ENCODE measurements at regions not wholly inside any gene's neighbourhood (a gene's known extent, or its start where the extent isn't known, plus 50 kb on each side); places are given as distances from the start of the nearest gene placed in this dataset.

- H3K36me3 ChIP-seq (ENCODE audit: control insufficient read depth in 1 of 2, insufficient read depth in 2 of 2, low read length in 2 of 2): no peaks in the 10 kb centered on the region
- H3K4me2 ChIP-seq (ENCODE audit: low read length): no peak overlapping the region
- H2AFZ ChIP-seq (ENCODE audit: low read depth, low read length, poor library complexity, severe bottlenecking): no peak overlapping the region
- H3K9me3 ChIP-seq (ENCODE audit: control insufficient read depth in 1 of 2, insufficient read depth in 1 of 2, low read depth in 1 of 2, low read length in 2 of 2): no peaks in the 10 kb centered on the region
- no TSS peak for BruUV-seq (replicated peaks)
- no peaks in the 10 kb centered on the region for H3K27me3 ChIP-seq (ENCODE audit: insufficient read depth, low read length)
- TF ChIP-seq CBX3 (IDR thresholded peaks at IDR 0.05; ENCODE audit: low read depth): no peak
- intact Hi-C loops (cut with micrococcal nuclease): loop anchor here (10.0 kb wide), 1 partner anchor 53 kb away; no protein-coding TSS in a partner anchor
- ChIA-PET RAD21 (ENCODE audit: low non-redundant PET in 1 of 2, low total read pairs in 2 of 2, uncharacterized antibody in 2 of 2, unreplicated experiment in 2 of 2) (no interaction called here), POLR2A (no interaction called here), CTCF (no interaction called here)
- no peaks in the 10 kb centered on the region for H3K9me2 ChIP-seq (ENCODE audit: insufficient read depth)
- peaks cover 6 to 10% of the 10 kb centered on the region in 2 experiments; a peak in 1 of 4 replicates for H3K4me1 ChIP-seq (ENCODE audit: control insufficient read depth in 1 of 2, insufficient read depth in 2 of 2, low read length in 2 of 2)
- H3K79me2 ChIP-seq (ENCODE audit: insufficient read depth, low read length): no peaks in the 10 kb centered on the region
- no peak overlapping the region for H3K4me3 ChIP-seq (replicated peaks in 1 of 2; ENCODE audit: low read depth in 1 of 2, low read length in 2 of 2)
- H4K20me1 ChIP-seq (ENCODE audit: insufficient read depth): no peaks in the 10 kb centered on the region
- ATAC-seq: peak; percentile 68
- H3K27ac ChIP-seq (ENCODE audit: low read depth, low read length): no peak overlapping the region
- DNase-seq (ENCODE audit: low read depth, low spot score): no peak
- H3K9ac ChIP-seq (ENCODE audit: low read length): no peak overlapping the region
Measured at GRCh38 chr18:22871809-22872525, 61.2 kb upstream of the RBBP8 start.

GRCh38 chr18:22872900-22873537 is 60.1 kb upstream of the RBBP8 start:
- no peak for ATAC-seq
- peaks cover 6 to 10% of the 10 kb centered on the region in 2 experiments; a peak in 1 of 4 replicates for H3K4me1 ChIP-seq (ENCODE audit: control insufficient read depth in 1 of 2, insufficient read depth in 2 of 2, low read length in 2 of 2)
- H3K27ac ChIP-seq (ENCODE audit: low read depth, low read length): no peak overlapping the region
- no peaks in the 10 kb centered on the region for H3K36me3 ChIP-seq (ENCODE audit: control insufficient read depth in 1 of 2, insufficient read depth in 2 of 2, low read length in 2 of 2)
- no TSS peak for BruUV-seq (replicated peaks)
- no peak overlapping the region for H2AFZ ChIP-seq (ENCODE audit: low read depth, low read length, poor library complexity, severe bottlenecking)
- H3K79me2 ChIP-seq (ENCODE audit: insufficient read depth, low read length): no peaks in the 10 kb centered on the region
- TF ChIP-seq TCF7L2 (IDR thresholded peaks at IDR 0.05; ENCODE audit: borderline replicate concordance, extremely low read depth, insufficient read depth, insufficient read length) (no peak), YY1 (IDR thresholded peaks at IDR 0.05; ENCODE audit: extremely low read depth, insufficient replicate concordance, low read depth, low read length) (no peak), SP1 (IDR thresholded peaks at IDR 0.05; ENCODE audit: low read depth) (no peak), ELF1 (IDR thresholded peaks at IDR 0.05; ENCODE audit: borderline replicate concordance, low read depth) (no peak), ZNF274 (IDR thresholded peaks at IDR 0.05; ENCODE audit: low read depth, low read length) (no peak), SRF (IDR thresholded peaks at IDR 0.05; ENCODE audit: low read depth) (no peak), EZH2 (IDR thresholded peaks at IDR 0.05) (no peak), ATF3 (IDR thresholded peaks at IDR 0.05) (no peak), POLR2AphosphoS5 (IDR thresholded peaks at IDR 0.05; ENCODE audit: low read depth, low read length) (no peak), JUND (IDR thresholded peaks at IDR 0.05) (no peak)
- H3K4me2 ChIP-seq (ENCODE audit: low read length): no peak overlapping the region
- H4K20me1 ChIP-seq (ENCODE audit: insufficient read depth): no peaks in the 10 kb centered on the region
- no peaks in the 10 kb centered on the region for H3K9me3 ChIP-seq (ENCODE audit: control insufficient read depth in 1 of 2, insufficient read depth in 1 of 2, low read depth in 1 of 2, low read length in 2 of 2)
- no peak overlapping the region for H3K4me3 ChIP-seq (replicated peaks in 1 of 2; ENCODE audit: low read depth in 1 of 2, low read length in 2 of 2)
- no peaks in the 10 kb centered on the region for H3K9me2 ChIP-seq (ENCODE audit: insufficient read depth)
- no peak overlapping the region for H3K9ac ChIP-seq (ENCODE audit: low read length)
- RAD21 ChIA-PET (ENCODE audit: low non-redundant PET in 1 of 2, low total read pairs in 2 of 2, uncharacterized antibody in 2 of 2, unreplicated experiment in 2 of 2): no interaction called here
- intact Hi-C loops (cut with micrococcal nuclease): loop anchor here (10.0 kb wide), 1 partner anchor 52 kb away; no protein-coding TSS in a partner anchor
- H3K27me3 ChIP-seq (ENCODE audit: insufficient read depth, low read length): no peaks in the 10 kb centered on the region
- POLR2A ChIA-PET: no interaction called here
- CTCF ChIA-PET: no interaction called here
- no peak for DNase-seq (ENCODE audit: low read depth, low spot score)

Data from HCT116 (cell line).